A549 (cell line): ENCODE measurements at regions not wholly inside any gene's neighbourhood (a gene's known extent, or its start where the extent isn't known, plus 50 kb on each side); places are given as distances from the start of the nearest gene placed in this dataset.

ENCODE experiments used
- POLR2A ChIP-seq: IDR thresholded peaks from 2 replicates; pipeline ENCODE4 v1.6.1; 2012; ENCODE audit warnings: mild to moderate bottlenecking, low read length
- TF ChIP-seq, protein P1 (sequence below): fragments of >200 bp; sonication (Bioruptor Twin); formaldehyde crosslinking; IDR thresholded peaks from 3 replicates; pipeline ENCODE4 v1.5.1; 2016

- no peak for TF ChIP-seq POLR2A
- TF ChIP-seq, protein P1, sequence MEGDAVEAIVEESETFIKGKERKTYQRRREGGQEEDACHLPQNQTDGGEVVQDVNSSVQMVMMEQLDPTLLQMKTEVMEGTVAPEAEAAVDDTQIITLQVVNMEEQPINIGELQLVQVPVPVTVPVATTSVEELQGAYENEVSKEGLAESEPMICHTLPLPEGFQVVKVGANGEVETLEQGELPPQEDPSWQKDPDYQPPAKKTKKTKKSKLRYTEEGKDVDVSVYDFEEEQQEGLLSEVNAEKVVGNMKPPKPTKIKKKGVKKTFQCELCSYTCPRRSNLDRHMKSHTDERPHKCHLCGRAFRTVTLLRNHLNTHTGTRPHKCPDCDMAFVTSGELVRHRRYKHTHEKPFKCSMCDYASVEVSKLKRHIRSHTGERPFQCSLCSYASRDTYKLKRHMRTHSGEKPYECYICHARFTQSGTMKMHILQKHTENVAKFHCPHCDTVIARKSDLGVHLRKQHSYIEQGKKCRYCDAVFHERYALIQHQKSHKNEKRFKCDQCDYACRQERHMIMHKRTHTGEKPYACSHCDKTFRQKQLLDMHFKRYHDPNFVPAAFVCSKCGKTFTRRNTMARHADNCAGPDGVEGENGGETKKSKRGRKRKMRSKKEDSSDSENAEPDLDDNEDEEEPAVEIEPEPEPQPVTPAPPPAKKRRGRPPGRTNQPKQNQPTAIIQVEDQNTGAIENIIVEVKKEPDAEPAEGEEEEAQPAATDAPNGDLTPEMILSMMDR: no peak
These were observed 2017.2 kb upstream of the TENM3 start for GRCh38 chr4:180225977-180226376.
